ENCODE measurements at regions not wholly inside any gene's neighbourhood (a gene's known extent, or its start where the extent isn't known, plus 50 kb on each side); places are given as distances from the start of the nearest gene placed in this dataset.

DNA sequence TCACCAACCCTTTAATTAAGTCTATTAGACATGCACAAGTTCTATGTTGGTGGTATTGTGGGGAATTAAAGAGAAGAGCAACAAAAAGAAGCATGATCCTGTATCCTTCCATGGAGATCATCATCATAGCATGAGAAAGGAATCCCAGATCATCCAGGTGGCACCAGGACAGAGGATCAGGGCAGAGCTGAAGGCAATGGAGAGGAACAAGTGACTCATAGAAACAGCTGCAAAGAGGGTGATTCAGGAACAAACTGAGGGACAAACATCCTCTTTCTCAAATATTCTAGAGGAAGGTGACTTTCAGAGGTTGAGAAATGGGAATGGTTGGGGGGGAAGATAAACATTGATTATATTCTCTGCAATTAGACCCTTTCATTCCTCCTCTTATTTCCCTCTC, 105.5 kb upstream of the OTUD4 start:
- TF ChIP-seq CTCF (IDR thresholded peaks at IDR 0.05) (no peak), POLR2A (IDR thresholded peaks at IDR 0.05) (no peak)
